A549 (cell line): ENCODE measurements at regions not wholly inside any gene's neighbourhood (a gene's known extent, or its start where the extent isn't known, plus 50 kb on each side); places are given as distances from the start of the nearest gene placed in this dataset.

Source experiments
- ATAC-seq, 2 experiments: fragments of 200-7000 bp in 1 of 2; fragments of >200 bp in 1 of 2; cut with Nextera tagmentation in 1 of 2; cut with Tn5 transposase in 1 of 2; 3 replicates each; pipeline versions ENCODE4 v1.8.0 to v1.9.1; 2018 to 2020; ENCODE audit warnings: mild to moderate bottlenecking in 1 of 2, moderate library complexity in 1 of 2
- CTCF ChIA-PET: fragments of 300-600 bp; sonication (Branson Sonifier 250); formaldehyde crosslinking; extraction: SDS; loops from one replicate; lab custom pipeline; 2021; ENCODE audit warnings: antibody characterized with exemption, inconsistent platforms; lab: Yijun Ruan, JAX
- POLR2A ChIA-PET: fragments of 350-600 bp; formaldehyde crosslinking; extraction: SDS; loops from one replicate; lab custom pipeline; 2021; ENCODE audit warnings: antibody characterized with exemption, inconsistent platforms; lab: Yijun Ruan, JAX
- DNase-seq, 2 experiments: peaks; one replicate each; pipeline versions ENCODE4 v3.0.0 to v3.0.0-alpha.2; 2011 to 2016; ENCODE audit warnings: low read depth in 1 of 2, low spot score in 1 of 2
- FAIRE-seq: peaks from 2 replicates; lab custom pipeline; 2011; peaks lifted over from hg19 to GRCh38; lab: Jason Lieb, UNC
- H3K27ac ChIP-seq, 2 experiments: fragments of >200 bp; sonication (Bioruptor Twin); formaldehyde crosslinking; 3 replicates each; pipeline ENCODE4 v1.5.1; 2016 to 2017
- H3K4me1 ChIP-seq: fragments of >200 bp; sonication (Bioruptor Twin); formaldehyde crosslinking; 3 replicates; pipeline ENCODE4 v1.6.1; 2016
- H3K4me2 ChIP-seq: fragments of >200 bp; sonication (Bioruptor Twin); formaldehyde crosslinking; 3 replicates; pipeline ENCODE4 v1.6.1; 2016
- H3K4me3 ChIP-seq: fragments of >200 bp; sonication (Bioruptor Twin); formaldehyde crosslinking; 3 replicates; pipeline ENCODE4 v1.5.1; 2016
- H3K9me3 ChIP-seq: fragments of >200 bp; sonication (Bioruptor Twin); formaldehyde crosslinking; 3 replicates; pipeline ENCODE4 v1.6.1; 2016
- CBX8 ChIP-seq: fragments of 200-600 bp; sonication (generic); IDR thresholded peaks from 2 replicates; pipeline ENCODE4 v1.6.1; 2016
- CEBPB ChIP-seq, 2 experiments: fragments of >200 bp in 1 of 2; sonication (Bioruptor Twin) in 1 of 2; formaldehyde crosslinking in 1 of 2; IDR thresholded peaks; 2 replicates each; pipeline ENCODE4 v1.6.1; 2012 to 2016
- CHD2 ChIP-seq: fragments of 150-350 bp; IDR thresholded peaks from 2 replicates; pipeline ENCODE4 v1.6.1; 2014; ENCODE audit warnings: low read length; ENCODE audit not compliant: partially characterized antibody
- E2F6 ChIP-seq: IDR thresholded peaks from 2 replicates; pipeline ENCODE4 v1.6.1; 2012; ENCODE audit warnings: low read depth, borderline replicate concordance
- EHF ChIP-seq: fragments of 250-450 bp; sonication (Bioruptor Pico); IDR thresholded peaks from 2 replicates; pipeline ENCODE4 v1.5.0; 2020; ENCODE audit warnings: mild to moderate bottlenecking
- EHMT2 ChIP-seq: fragments of 200-600 bp; sonication (generic); IDR thresholded peaks from 2 replicates; pipeline ENCODE4 v1.6.1; 2016; ENCODE audit warnings: antibody characterized with exemption, low read depth, mild to moderate bottlenecking, moderate library complexity
- EP300 ChIP-seq, 2 experiments: fragments of >200 bp; sonication (Bioruptor Twin); formaldehyde crosslinking; IDR thresholded peaks; 2 replicates in 1 of 2; 3 replicates in 1 of 2; pipeline ENCODE4 v1.6.1; 2016 to 2017
- GATA3 ChIP-seq: IDR thresholded peaks from 2 replicates; pipeline ENCODE4 v1.6.1; 2012; ENCODE audit warnings: borderline replicate concordance
- JUN ChIP-seq, 2 experiments: fragments of >200 bp; sonication (Bioruptor Twin); formaldehyde crosslinking; IDR thresholded peaks; 2 replicates in 1 of 2; 3 replicates in 1 of 2; pipeline ENCODE4 v1.6.1; 2016 to 2017
- KDM1A ChIP-seq: fragments of 200-600 bp; sonication (generic); IDR thresholded peaks from 2 replicates; pipeline ENCODE4 v1.6.1; 2016; ENCODE audit warnings: low read depth, mild to moderate bottlenecking
- KDM5A ChIP-seq: fragments of 200-600 bp; sonication (generic); IDR thresholded peaks from 2 replicates; pipeline ENCODE4 v1.6.1; 2016; ENCODE audit warnings: antibody characterized with exemption, mild to moderate bottlenecking
- MAFK ChIP-seq: fragments of 450-650 bp; IDR thresholded peaks from 2 replicates; pipeline ENCODE4 v1.6.1; 2014; ENCODE audit not compliant: partially characterized antibody
- NFE2L2 ChIP-seq: fragments of 150-350 bp; conservative IDR thresholded peaks from 2 replicates; pipeline ENCODE4 v1.6.1; 2014; ENCODE audit warnings: low read length
- NPAS2 ChIP-seq: fragments of 250-450 bp; sonication (Bioruptor Pico); IDR thresholded peaks from 2 replicates; pipeline ENCODE4 v1.8.0; 2022; ENCODE audit warnings: mild to moderate bottlenecking, moderate library complexity, borderline replicate concordance
- NR3C1 ChIP-seq: fragments of >200 bp; sonication (Bioruptor Twin); formaldehyde crosslinking; IDR thresholded peaks from 3 replicates; pipeline ENCODE4 v1.6.1; 2017
- PHF8 ChIP-seq: fragments of 200-600 bp; sonication (generic); IDR thresholded peaks from 2 replicates; pipeline ENCODE4 v1.6.1; 2016; ENCODE audit warnings: low read depth, mild to moderate bottlenecking, antibody characterized with exemption, moderate library complexity, borderline replicate concordance
- POLR2A ChIP-seq: IDR thresholded peaks from 2 replicates; pipeline ENCODE4 v1.6.1; 2012; ENCODE audit warnings: mild to moderate bottlenecking, low read length
- RNF2 ChIP-seq: fragments of 200-600 bp; sonication (generic); IDR thresholded peaks from 2 replicates; pipeline ENCODE4 v1.6.1; 2016; ENCODE audit warnings: low read depth, mild to moderate bottlenecking, antibody characterized with exemption, moderate library complexity, borderline replicate concordance
- ZC3H11A ChIP-seq: fragments of 450-650 bp; IDR thresholded peaks from 2 replicates; pipeline ENCODE4 v1.6.1; 2014; ENCODE audit warnings: antibody characterized with exemption, mild to moderate bottlenecking
- WGBS: methylation state at CpG from one replicate; pipeline ENCODE4 v1.1.6; 2017; ENCODE audit errors: missing lambda C conversion rate; 5-methylcytosine and 5-hydroxymethylcytosine counted together
- TF ChIP-seq, protein P1 (sequence below): IDR thresholded peaks from 2 replicates; pipeline ENCODE4 v1.6.1; 2012
- TF ChIP-seq, protein P2 (sequence below): fragments of 450-650 bp; IDR thresholded peaks from 2 replicates; pipeline ENCODE4 v1.6.1; 2014; ENCODE audit warnings: antibody characterized with exemption
- TF ChIP-seq, protein P3 (sequence below): fragments of >200 bp; sonication (Bioruptor Twin); formaldehyde crosslinking; IDR thresholded peaks from 3 replicates; pipeline ENCODE4 v1.6.1; 2016
- TF ChIP-seq, protein P4 (sequence below): fragments of 200-600 bp; sonication (generic); IDR thresholded peaks from 2 replicates; pipeline ENCODE4 v1.6.1; 2016; ENCODE audit warnings: antibody characterized with exemption, mild to moderate bottlenecking, moderate library complexity

DNA sequence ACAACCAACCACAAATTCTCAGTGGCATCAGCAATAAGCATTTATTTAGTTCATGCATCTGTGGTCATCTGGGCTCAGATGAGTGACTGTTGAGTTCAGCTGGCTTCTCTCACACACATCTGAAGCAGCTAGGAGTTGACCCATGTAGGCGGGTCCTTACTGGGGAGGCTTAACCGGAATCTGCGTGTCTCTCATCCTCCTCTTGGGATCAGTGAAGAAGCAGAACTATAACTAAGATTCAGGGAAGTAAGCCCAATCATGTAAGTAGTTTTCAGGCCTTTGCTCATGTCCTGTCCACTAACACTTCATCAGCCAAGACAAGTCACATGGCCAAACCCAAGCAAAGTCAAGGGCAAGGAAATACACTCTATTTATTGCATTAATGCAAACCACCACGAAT, 236.2 kb downstream of the C11orf87 start (continued):
- TF ChIP-seq E2F6 (no peak), EHMT2 (no peak), NFE2L2 (no peak)
- TF ChIP-seq, protein P1, sequence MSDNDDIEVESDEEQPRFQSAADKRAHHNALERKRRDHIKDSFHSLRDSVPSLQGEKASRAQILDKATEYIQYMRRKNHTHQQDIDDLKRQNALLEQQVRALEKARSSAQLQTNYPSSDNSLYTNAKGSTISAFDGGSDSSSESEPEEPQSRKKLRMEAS = no peak

GRCh38 chr11:109667719-109668118, 245.7 kb downstream of the C11orf87 start:
- TF ChIP-seq GATA3 (no peak), ZC3H11A (no peak), PHF8 (no peak), CEBPB (IDR thresholded peaks at IDR 0.05) (no peak), RNF2 (no peak), KDM5A (no peak), MAFK (no peak), CHD2 (no peak), KDM1A (no peak)
- TF ChIP-seq, protein P2, sequence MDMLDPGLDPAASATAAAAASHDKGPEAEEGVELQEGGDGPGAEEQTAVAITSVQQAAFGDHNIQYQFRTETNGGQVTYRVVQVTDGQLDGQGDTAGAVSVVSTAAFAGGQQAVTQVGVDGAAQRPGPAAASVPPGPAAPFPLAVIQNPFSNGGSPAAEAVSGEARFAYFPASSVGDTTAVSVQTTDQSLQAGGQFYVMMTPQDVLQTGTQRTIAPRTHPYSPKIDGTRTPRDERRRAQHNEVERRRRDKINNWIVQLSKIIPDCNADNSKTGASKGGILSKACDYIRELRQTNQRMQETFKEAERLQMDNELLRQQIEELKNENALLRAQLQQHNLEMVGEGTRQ = no peak
- TF ChIP-seq, protein P3, sequence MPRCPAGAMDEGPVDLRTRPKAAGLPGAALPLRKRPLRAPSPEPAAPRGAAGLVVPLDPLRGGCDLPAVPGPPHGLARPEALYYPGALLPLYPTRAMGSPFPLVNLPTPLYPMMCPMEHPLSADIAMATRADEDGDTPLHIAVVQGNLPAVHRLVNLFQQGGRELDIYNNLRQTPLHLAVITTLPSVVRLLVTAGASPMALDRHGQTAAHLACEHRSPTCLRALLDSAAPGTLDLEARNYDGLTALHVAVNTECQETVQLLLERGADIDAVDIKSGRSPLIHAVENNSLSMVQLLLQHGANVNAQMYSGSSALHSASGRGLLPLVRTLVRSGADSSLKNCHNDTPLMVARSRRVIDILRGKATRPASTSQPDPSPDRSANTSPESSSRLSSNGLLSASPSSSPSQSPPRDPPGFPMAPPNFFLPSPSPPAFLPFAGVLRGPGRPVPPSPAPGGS = no peak
- TF ChIP-seq, protein P4, sequence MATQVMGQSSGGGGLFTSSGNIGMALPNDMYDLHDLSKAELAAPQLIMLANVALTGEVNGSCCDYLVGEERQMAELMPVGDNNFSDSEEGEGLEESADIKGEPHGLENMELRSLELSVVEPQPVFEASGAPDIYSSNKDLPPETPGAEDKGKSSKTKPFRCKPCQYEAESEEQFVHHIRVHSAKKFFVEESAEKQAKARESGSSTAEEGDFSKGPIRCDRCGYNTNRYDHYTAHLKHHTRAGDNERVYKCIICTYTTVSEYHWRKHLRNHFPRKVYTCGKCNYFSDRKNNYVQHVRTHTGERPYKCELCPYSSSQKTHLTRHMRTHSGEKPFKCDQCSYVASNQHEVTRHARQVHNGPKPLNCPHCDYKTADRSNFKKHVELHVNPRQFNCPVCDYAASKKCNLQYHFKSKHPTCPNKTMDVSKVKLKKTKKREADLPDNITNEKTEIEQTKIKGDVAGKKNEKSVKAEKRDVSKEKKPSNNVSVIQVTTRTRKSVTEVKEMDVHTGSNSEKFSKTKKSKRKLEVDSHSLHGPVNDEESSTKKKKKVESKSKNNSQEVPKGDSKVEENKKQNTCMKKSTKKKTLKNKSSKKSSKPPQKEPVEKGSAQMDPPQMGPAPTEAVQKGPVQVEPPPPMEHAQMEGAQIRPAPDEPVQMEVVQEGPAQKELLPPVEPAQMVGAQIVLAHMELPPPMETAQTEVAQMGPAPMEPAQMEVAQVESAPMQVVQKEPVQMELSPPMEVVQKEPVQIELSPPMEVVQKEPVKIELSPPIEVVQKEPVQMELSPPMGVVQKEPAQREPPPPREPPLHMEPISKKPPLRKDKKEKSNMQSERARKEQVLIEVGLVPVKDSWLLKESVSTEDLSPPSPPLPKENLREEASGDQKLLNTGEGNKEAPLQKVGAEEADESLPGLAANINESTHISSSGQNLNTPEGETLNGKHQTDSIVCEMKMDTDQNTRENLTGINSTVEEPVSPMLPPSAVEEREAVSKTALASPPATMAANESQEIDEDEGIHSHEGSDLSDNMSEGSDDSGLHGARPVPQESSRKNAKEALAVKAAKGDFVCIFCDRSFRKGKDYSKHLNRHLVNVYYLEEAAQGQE = no peak
- FAIRE-seq = no peak
- Histone ChIP-seq H3K4me2 (no peak overlapping the region), H3K4me1 (no peaks in the 10 kb centered on the region), H3K4me3 (no peak overlapping the region), H3K27ac (no peak overlapping the region), H3K9me3 (no peaks in the 10 kb centered on the region)
- ChIA-PET CTCF (no interaction called here), POLR2A (no interaction called here)
- no peak for DNase-seq
- WGBS = 70% methylated on average over 2 of the region's 2 CpGs
- no peak for ATAC-seq

GRCh38 chr11:109668973-109669634, 247.1 kb downstream of the C11orf87 start:
- Histone ChIP-seq H3K4me3 (no peak overlapping the region), H3K4me1 (no peaks in the 10 kb centered on the region), H3K4me2 (no peak overlapping the region), H3K9me3 (no peaks in the 10 kb centered on the region), H3K27ac (no peak overlapping the region)
- DNase-seq (no peak), ATAC-seq (no peak), FAIRE-seq (no peak)
- POLR2A ChIA-PET = no interaction called here
- CTCF ChIA-PET = no interaction called here
- TF ChIP-seq E2F6 = no peak
- TF ChIP-seq KDM5A = no peak
- no peak for TF ChIP-seq NPAS2 (CRISPR knock-in tag)
- TF ChIP-seq JUN (IDR thresholded peaks at IDR 0.05) = no peak
- no peak for TF ChIP-seq POLR2A
- TF ChIP-seq EP300 (IDR thresholded peaks at IDR 0.05) = no peak
- no peak for TF ChIP-seq EHF
- TF ChIP-seq CBX8 = no peak
- TF ChIP-seq NR3C1 = no peak
- TF ChIP-seq RNF2 = no peak
- no peak for TF ChIP-seq MAFK
- WGBS = 3% methylated on average over 2 of the region's 2 CpGs
